ENCODE measurements at regions not wholly inside any gene's neighbourhood (a gene's known extent, or its start where the extent isn't known, plus 50 kb on each side); places are given as distances from the start of the nearest gene placed in this dataset.

- no peak for TF ChIP-seq HSF1 (IDR thresholded peaks at IDR 0.05; ENCODE audit: low read depth, low read length)
- TF ChIP-seq ZNF592 (IDR thresholded peaks at IDR 0.05) = no peak
- no peak for TF ChIP-seq TCF3 (IDR thresholded peaks at IDR 0.05; ENCODE audit: borderline replicate concordance, insufficient read depth, low read depth, low read length)
Observed at GRCh38 chr7:46490406-46490805, 569.3 kb upstream of the IGFBP3 start (continued).

- Histone ChIP-seq H3K4me2 (ENCODE audit: control insufficient read depth, insufficient read depth) (no peak overlapping the region), H3K9me3 (replicated peaks; ENCODE audit: control insufficient read depth, insufficient read depth, low read length) (no peaks in the 10 kb centered on the region), H3K4me3 (no peak overlapping the region), H3K9ac (ENCODE audit: control insufficient read depth, insufficient read depth, low read length) (no peak overlapping the region), H3K27ac (ENCODE audit: control insufficient read depth, insufficient read depth) (no peak overlapping the region), H4K20me1 (ENCODE audit: control insufficient read depth, insufficient read depth) (no peaks in the 10 kb centered on the region), H2AFZ (ENCODE audit: control insufficient read depth, low read depth, low read length) (no peak overlapping the region), H3K79me2 (ENCODE audit: control insufficient read depth, insufficient read depth, low read length) (no peaks in the 10 kb centered on the region), H3K4me1 (ENCODE audit: control insufficient read depth, insufficient read depth, low read length) (no peaks in the 10 kb centered on the region), H3K36me3 (ENCODE audit: control insufficient read depth in 2 of 2, insufficient read depth in 2 of 2, low read length in 1 of 2) (no peaks in the 10 kb centered on the region), H3K27me3 (replicated peaks in 1 of 2; ENCODE audit: control insufficient read depth in 2 of 2, insufficient read depth in 2 of 2, low read length in 1 of 2) (no peaks in the 10 kb centered on the region)
- DNase-seq (ENCODE audit: low read depth, low spot score) (no peak), ATAC-seq (no peak), FAIRE-seq (no peak)
- TF ChIP-seq KDM1A (IDR thresholded peaks at IDR 0.05; ENCODE audit: borderline replicate concordance) (no peak), ATF2 (IDR thresholded peaks at IDR 0.05; ENCODE audit: low read length) (no peak), MYB (IDR thresholded peaks at IDR 0.05; ENCODE audit: borderline replicate concordance, low read depth, low read length) (no peak)
- no TSS peak for BruUV-seq (replicated peaks)
- ChIA-PET RAD21 (ENCODE audit: unreplicated experiment) (no interaction called here), SMC1A (ENCODE audit: uncharacterized antibody, unreplicated experiment) (interaction anchor here (0.8 to 1.7 kb wide), 3 partner anchors 26 to 566 kb away, joined by 3 to 4 read pairs (median 3); no protein-coding TSS in a partner anchor), CTCF (interaction anchor here (0.9 kb wide), 1 partner anchor 13 kb away, joined by 3 read pairs; no protein-coding TSS in a partner anchor), POLR2A (no interaction called here)
- intact Hi-C loops (cut with micrococcal nuclease; ENCODE audit: unreplicated experiment) (no loop called here), in situ Hi-C loops (cut with MboI) (no loop called here)
Observed at GRCh38 chr7:46489106-46489505, 568.0 kb upstream of the IGFBP3 start.
